NCI-H446 (cell line): ENCODE measurements at regions not wholly inside any gene's neighbourhood (a gene's known extent, or its start where the extent isn't known, plus 50 kb on each side); places are given as distances from the start of the nearest gene placed in this dataset.
"Not testable (repeated sequence)": the region's sequence is repeated elsewhere in the genome, so short reads cannot be mapped to it uniquely, and the experiment has no call there.

Experiments used
- DNase-seq, 2 experiments: peaks; one replicate each; lab custom pipeline; 2025; lab: John Stamatoyannopoulos, UW

- no peak for DNase-seq
These were observed 218.0 kb upstream of the PCSK5 start for GRCh38 chr9:75672478-75672877.

GRCh38 chr9:75683591-75683990, 206.9 kb upstream of the PCSK5 start:
- DNase-seq, result no peak

- no peak for DNase-seq
These were observed 205.4 kb upstream of the PCSK5 start for GRCh38 chr9:75685062-75685461.

DNA sequence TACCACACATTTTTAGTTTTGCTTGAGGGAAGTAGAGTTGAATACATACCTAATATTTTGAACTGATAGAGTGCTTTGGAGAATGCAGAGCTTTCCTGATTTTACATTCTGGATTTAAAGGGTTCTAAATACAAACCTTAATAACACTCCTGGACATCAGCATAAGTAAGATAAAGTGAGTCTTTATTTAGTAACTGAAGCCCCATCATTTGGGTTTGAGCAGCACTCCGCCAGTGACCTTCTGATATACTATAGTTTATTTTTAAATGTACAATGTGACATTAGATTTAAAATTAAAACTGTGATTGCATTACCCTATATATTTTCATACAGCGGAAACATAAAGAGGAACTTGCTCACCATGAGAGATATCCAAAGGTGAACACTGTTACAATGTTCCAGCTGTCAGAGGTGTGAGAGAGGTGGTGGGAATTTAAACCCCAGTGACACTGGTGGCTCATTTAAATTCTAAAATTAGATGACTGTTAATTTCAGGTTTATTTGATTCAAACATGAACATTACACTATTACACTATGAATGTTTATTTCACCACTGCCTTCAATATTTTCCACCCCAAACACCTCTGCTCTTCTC, 203.0 kb upstream of the PCSK5 start:
- DNase-seq, result no peak

GRCh38 chr9:75690551-75690950, 199.9 kb upstream of the PCSK5 start:
- DNase-seq, result not testable (repeated sequence)

DNA sequence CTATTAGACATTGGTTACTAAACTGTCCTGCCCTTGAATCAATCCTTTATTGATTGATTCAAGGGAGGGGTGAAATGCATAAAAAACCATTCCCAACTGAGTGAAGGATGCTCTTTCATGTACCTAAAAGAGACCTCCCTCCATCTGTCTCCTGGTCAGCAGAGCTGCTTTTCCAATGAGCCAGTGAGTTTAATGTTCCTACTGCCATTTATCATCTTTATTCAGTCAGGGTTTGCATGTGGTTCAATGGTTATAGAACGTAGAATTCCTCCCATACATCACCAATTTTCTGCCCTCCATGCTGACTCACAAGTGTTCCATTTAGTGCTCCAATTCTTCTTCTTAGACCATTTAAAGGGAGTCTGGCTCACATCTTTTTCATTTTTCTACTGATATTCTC, 199.1 kb upstream of the PCSK5 start:
- DNase-seq, result no peak

- DNase-seq, result no peak
These were observed 198.2 kb upstream of the PCSK5 start for GRCh38 chr9:75692309-75692708.

DNA sequence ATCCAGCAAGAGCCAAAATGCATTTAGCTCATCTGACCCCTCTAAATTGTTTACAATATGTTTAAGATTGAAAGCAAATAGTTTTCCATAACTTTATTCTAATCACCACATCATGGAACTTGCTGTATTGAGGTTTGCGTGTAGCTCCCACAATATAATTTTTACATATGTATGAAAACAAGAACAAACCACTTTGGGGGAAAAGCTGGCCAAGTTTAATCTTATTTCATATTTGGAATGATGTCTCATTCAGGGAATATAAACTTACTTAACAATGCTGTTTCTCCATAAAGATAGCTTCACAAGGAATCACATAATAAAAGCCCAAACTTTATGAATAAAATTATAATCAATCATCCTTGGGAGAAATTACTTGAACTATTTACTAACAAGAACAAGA, 194.6 kb upstream of the PCSK5 start:
- no peak for DNase-seq

DNA sequence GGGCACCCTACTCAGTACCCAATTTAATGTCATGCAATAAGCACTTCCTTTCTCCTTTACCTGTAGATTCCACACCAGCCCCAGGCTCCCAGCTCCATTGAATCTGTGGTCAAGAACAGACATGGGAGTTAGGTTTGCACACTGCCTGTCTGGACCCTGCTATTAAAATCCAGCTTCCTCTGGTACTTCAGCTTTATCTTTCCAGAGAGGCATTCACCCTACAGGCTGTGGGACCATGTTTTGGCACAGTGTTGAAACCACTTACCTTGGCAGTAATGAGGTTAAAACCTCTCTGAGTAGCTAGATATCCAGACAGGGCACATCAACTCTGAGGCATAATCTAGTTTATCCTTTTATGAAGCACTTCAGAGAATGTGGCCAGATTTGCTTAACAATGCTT, 191.5 kb upstream of the PCSK5 start:
- DNase-seq, result no peak

- no peak for DNase-seq
These were observed 190.7 kb upstream of the PCSK5 start for GRCh38 chr9:75699625-75700251.

- DNase-seq, result no peak
These were observed 190.2 kb upstream of the PCSK5 start for GRCh38 chr9:75700252-75700640.

DNA sequence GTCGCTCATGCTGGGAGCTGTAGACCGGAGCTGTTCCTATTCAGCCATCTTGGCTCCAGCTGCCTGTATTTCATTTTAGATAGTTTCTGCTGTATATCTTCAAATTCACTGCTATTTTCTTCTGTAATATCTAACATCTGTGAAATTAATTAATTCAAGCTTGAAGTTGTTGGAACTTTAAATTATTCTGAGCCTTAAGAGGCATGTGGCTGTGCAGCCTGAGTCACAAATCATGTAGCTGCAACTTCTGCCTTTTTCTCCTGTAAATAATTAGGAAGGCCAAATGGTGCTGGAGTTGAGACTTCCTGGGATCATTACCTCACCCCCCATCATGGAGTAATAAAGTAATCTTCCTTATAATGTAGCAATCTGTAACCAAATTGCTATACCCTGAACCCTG, 183.3 kb upstream of the PCSK5 start:
- DNase-seq, result no peak

DNA sequence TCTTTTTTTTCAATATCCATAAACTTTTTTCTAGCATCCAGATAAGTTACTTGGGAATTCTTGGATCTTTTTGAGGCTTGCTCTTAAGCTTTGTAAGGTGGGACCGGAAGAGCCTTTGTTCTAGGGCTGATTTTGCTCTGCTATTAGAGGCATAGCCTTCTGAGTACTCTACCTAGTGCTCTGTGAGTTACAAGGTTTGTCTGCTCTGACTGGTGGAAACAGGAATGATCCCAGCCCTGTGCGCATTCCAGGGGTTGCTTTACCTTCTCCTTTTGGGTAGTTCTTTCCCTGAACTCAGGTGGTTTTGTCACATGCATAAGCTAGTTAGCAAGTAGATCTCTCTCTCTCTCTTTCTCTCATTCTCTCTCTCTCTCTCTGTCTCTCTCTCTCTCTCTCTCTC, 180.8 kb upstream of the PCSK5 start:
- no peak for DNase-seq

DNA sequence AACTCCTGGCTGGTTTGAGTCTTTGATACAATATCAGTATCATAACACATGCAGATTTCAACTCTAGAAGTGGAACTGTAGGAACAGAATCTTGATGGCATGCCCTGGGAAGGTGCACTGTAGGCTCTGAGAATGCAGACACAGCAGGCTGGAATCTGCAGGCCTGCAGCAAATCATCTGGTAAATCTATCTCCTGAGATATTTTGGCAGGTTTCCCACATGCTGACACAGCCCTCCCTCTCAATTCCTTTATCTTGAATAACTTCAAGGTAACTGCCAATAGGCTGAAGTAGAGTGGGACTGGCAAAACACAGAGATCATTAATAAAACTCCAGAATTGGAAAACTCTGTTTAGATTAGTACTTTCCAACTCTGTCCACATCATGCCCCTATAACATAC, 177.8 kb upstream of the PCSK5 start:
- DNase-seq, result no peak

DNA sequence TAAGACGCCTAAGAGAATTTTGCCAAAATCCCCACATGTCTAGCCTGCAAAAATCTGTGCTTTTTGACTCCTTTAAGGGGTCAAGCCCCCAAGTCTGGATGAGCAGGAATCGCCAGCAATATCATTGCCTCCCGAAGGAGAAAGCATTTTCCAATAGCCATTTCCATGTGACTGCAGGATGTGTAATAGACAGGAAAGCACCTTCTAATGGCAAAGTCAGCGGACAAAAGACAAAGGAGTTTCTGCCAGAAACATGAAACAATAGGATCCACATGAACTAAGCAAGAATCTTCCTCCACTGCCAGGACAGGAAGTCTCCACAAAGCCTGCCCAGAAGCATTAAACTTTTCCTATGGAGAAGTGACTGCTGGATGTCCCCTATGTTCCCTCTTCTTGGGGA, 177.1 kb upstream of the PCSK5 start:
- no peak for DNase-seq

- DNase-seq, result no peak
These were observed 175.1 kb upstream of the PCSK5 start for GRCh38 chr9:75715360-75715759.

DNA sequence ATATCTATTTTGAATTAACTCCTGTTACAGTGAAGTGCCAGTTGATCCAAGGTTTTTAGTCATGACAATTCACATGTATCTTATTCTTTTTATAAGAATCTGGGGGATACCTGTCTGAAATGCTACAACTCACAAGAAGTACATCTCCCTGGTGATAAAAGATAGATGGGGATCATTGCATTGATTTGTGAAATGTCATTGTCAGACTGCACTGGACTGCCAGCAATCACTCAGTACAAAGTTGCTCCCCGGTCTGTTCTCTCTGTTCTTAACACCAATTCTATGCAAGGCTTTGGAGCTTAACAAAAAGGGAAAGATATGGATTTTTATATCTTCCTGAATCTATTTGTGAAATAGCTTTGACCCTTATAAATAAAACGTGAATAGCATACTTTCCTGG, 171.8 kb upstream of the PCSK5 start:
- DNase-seq, result no peak

DNA sequence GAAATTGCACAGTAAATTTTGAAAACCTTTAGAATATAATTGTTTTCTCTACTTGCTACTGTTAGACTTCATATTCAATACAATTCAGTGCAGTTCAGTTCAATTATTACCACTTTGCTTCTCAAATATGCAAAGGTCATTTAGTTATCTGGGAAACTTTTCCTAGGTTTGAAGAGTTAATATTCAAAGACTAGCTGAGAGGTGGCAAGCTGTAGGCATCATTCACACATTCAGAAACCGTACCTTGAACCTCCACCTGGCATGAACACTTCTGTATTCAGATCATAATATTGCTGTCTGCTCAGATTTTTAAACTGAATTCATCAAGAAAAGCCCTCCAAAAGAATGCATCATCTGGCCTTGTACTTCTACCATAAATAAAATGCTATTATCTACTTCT, 162.1 kb upstream of the PCSK5 start:
- no peak for DNase-seq

- no peak for DNase-seq
These were observed 155.7 kb upstream of the PCSK5 start for GRCh38 chr9:75734802-75735201.

DNA sequence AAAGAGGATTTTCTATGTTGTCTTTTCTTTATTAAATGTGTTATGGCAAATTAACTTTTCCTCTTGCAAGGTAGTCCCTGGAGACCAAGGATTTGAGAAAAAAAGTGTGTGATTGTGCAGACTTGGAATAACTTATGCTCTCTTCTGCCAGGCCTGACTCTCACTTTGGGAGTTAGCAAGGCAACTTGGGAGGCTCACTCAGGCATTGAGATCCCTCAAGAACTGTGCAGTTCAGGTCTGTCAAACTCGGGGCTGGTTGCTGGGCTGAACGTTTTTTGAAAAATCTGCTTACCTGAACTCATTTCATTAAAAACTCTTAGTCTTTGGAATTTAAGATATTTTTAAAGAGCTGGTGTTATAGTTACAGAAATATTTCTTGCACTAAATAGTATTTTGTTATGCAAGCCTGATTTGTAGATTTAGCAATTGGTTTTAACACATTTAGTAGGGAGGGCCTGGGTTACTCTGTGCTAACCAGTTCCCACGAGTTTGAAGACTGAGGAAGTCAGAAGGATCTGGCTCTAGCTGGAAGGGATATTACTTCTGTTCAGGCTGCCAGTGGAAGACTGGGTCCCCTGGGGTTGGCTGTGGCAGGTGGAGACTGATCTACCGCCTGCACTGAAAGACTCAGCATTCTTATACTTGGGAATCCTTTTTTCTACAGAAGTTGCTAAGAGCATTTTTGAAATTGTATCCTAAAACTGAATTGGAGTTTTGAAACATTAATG, 150.4 kb upstream of the PCSK5 start:
- no peak for DNase-seq

DNA sequence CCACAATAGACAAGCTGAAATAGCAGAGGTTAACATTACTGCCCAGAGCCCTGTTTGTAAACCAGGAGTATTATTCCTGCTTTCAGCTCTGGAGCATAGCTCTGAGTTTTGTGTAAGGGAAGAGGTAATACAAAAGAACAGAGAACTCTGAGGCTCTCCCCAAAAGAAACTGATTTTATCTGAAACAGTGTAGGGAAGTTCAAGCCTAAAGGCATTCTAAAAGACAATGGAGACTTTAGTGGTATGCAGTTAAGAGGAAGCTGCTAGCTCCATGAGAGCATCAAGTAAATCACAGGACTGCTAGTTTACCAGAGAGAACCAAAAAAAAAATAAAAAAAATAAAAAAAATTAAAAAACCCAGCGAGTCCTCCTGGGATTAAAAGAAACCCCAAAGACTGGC, 146.6 kb upstream of the PCSK5 start:
- no peak for DNase-seq

DNA sequence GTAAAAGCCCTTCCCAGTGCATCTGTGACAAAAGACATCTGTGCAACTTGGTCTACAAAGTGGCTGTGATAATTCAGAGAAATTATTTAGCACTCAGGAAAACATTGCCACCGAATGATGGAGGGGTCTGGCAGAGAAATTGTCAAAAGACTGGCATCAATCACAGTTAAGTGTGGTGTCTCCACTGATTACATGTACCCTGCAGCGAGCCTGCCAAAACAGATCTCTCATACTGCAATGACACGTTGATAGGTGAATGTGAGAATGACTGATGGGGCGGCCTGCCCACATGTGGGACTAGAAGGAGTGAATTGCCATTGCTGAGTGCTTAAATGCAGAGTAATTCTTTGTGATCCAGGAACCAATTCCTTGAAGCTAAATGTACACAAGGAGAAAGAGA, 136.4 kb upstream of the PCSK5 start:
- no peak for DNase-seq

DNA sequence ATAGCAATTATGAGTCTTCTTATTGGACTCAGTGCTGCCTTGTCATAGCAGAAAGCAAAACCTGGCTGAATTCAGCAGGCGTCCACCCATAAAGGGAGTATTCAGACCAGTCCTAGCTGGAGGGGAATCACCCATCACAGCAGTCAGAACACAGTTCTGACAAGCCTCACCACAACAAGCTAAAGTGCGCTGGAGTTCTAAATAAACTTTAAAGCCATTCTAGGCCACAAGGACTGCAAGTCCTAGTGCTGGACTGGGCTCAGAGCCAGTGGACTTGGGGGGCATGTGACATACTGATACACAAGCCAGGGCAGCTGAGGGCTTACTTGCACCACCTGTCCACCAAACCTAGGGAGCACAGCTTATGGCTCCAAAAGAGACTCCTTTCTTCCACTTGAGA, 115.3 kb upstream of the PCSK5 start:
- no peak for DNase-seq
